NT2/D1 (cell line): ENCODE measurements at regions not wholly inside any gene's neighbourhood (a gene's known extent, or its start where the extent isn't known, plus 50 kb on each side); places are given as distances from the start of the nearest gene placed in this dataset.
A peak's percentile ranks its signal among the peaks of the same experiment; 100 is the strongest.
"Not testable (repeated sequence)": the region's sequence is repeated elsewhere in the genome, so short reads cannot be mapped to it uniquely, and the experiment has no call there.

Source experiments
- DNase-seq: peaks from one replicate; pipeline ENCODE4 v3.0.0-alpha.2; 2011; ENCODE audit warnings: low read depth, low spot score
- H3K27me3 ChIP-seq: 2 replicates; pipeline ENCODE4 v1.6.0; 2011; ENCODE audit warnings: mild to moderate bottlenecking; ENCODE audit not compliant: insufficient read length, insufficient read depth
- H3K36me3 ChIP-seq: 2 replicates; pipeline ENCODE4 v1.6.1; 2011; ENCODE audit warnings: mild to moderate bottlenecking, low read length, mixed read lengths; ENCODE audit not compliant: insufficient read depth, insufficient read length
- H3K4me1 ChIP-seq: 2 replicates; pipeline ENCODE4 v1.5.1; 2011; ENCODE audit not compliant: insufficient read depth, insufficient read length
- H3K4me3 ChIP-seq: 2 replicates; pipeline ENCODE4 v1.5.1; 2011; ENCODE audit warnings: low read depth; ENCODE audit not compliant: insufficient read length
- H3K9ac ChIP-seq: 2 replicates; pipeline ENCODE4 v1.6.0; 2011; ENCODE audit warnings: low read depth; ENCODE audit not compliant: insufficient read length
- H3K9me3 ChIP-seq: 2 replicates; pipeline ENCODE4 v1.5.1; 2011; ENCODE audit warnings: mild to moderate bottlenecking, low read length; ENCODE audit not compliant: insufficient read depth
- SUZ12 ChIP-seq: IDR thresholded peaks from 2 replicates; pipeline ENCODE4 v1.6.1; 2011; ENCODE audit not compliant: insufficient read length, insufficient read depth; ENCODE audit errors: extremely low read depth
- YY1 ChIP-seq: IDR thresholded peaks from 2 replicates; pipeline ENCODE4 v1.6.1; 2011; ENCODE audit not compliant: insufficient read length, insufficient read depth
- ZNF274 ChIP-seq: IDR thresholded peaks from 2 replicates; pipeline ENCODE4 v1.6.1; 2011; ENCODE audit warnings: mild to moderate bottlenecking, low read depth, low read length

GRCh38 chr14:87615822-87616679, 376.9 kb downstream of the GALC start:
- Histone ChIP-seq H3K36me3 (no peaks in the 10 kb centered on the region), H3K9me3 (peaks cover 6% of the 10 kb centered on the region), H3K4me1 (no peaks in the 10 kb centered on the region), H3K27me3 (no peaks in the 10 kb centered on the region), H3K4me3 (no peak overlapping the region), H3K9ac (no peak overlapping the region)
- DNase-seq = peak; percentile 52
- no peak for TF ChIP-seq ZNF274
- TF ChIP-seq YY1 = no peak
- no peak for TF ChIP-seq SUZ12

- no peaks in the 10 kb centered on the region for H3K36me3 ChIP-seq
- TF ChIP-seq ZNF274 (no peak), YY1 (no peak), SUZ12 (no peak)
- no peak overlapping the region for H3K9ac ChIP-seq
- H3K4me1 ChIP-seq = no peaks in the 10 kb centered on the region
- no peaks in the 10 kb centered on the region for H3K27me3 ChIP-seq
- no peaks in the 10 kb centered on the region for H3K9me3 ChIP-seq
- no peak for DNase-seq
- no peak overlapping the region for H3K4me3 ChIP-seq
These were observed 377.9 kb downstream of the GALC start for GRCh38 chr14:87615047-87615446.

GRCh38 chr14:87613881-87614280, 379.1 kb downstream of the GALC start:
- Histone ChIP-seq H3K36me3 (no peaks in the 10 kb centered on the region), H3K9me3 (no peaks in the 10 kb centered on the region), H3K4me3 (no peak overlapping the region), H3K9ac (no peak overlapping the region), H3K4me1 (no peaks in the 10 kb centered on the region), H3K27me3 (no peaks in the 10 kb centered on the region)
- TF ChIP-seq YY1 (no peak), SUZ12 (no peak), ZNF274 (no peak)
- no peak for DNase-seq

- H3K9me3 ChIP-seq, H3K4me1 ChIP-seq, H3K36me3 ChIP-seq, H3K9ac ChIP-seq, DNase-seq, H3K4me3 ChIP-seq, H3K27me3 ChIP-seq: not testable (repeated sequence)
These were observed 385.9 kb downstream of the GALC start for GRCh38 chr14:87607056-87607455.

- Histone ChIP-seq H3K9ac (no peak overlapping the region), H3K4me1 (no peaks in the 10 kb centered on the region), H3K9me3 (peaks cover 6% of the 10 kb centered on the region; the same call in 1 of the 2 replicates), H3K36me3 (no peaks in the 10 kb centered on the region), H3K4me3 (no peak overlapping the region), H3K27me3 (no peaks in the 10 kb centered on the region)
- no peak for DNase-seq
- TF ChIP-seq ZNF274 = no peak
- TF ChIP-seq SUZ12 = no peak
- TF ChIP-seq YY1 = no peak
These were observed 391.9 kb downstream of the GALC start for GRCh38 chr14:87601036-87601435.

- Histone ChIP-seq H3K36me3 (no peaks in the 10 kb centered on the region), H3K27me3 (no peaks in the 10 kb centered on the region), H3K9me3 (no peaks in the 10 kb centered on the region), H3K9ac (no peak overlapping the region), H3K4me3 (no peak overlapping the region), H3K4me1 (no peaks in the 10 kb centered on the region)
- TF ChIP-seq SUZ12 (no peak), ZNF274 (no peak)
- no peak for DNase-seq
These were observed 392.7 kb downstream of the GALC start for GRCh38 chr14:87600240-87600639.

- Histone ChIP-seq H3K27me3 (no peaks in the 10 kb centered on the region), H3K4me1 (no peaks in the 10 kb centered on the region), H3K4me3 (no peak overlapping the region), H3K36me3 (no peaks in the 10 kb centered on the region), H3K9ac (no peak overlapping the region), H3K9me3 (no peaks in the 10 kb centered on the region)
- TF ChIP-seq ZNF274 = no peak
- no peak for TF ChIP-seq SUZ12
- TF ChIP-seq YY1 = no peak
- DNase-seq = no peak
These were observed 411.7 kb downstream of the GALC start for GRCh38 chr14:87581298-87581697.
